IMR-90 (cell line): ENCODE measurements at regions not wholly inside any gene's neighbourhood (a gene's known extent, or its start where the extent isn't known, plus 50 kb on each side); places are given as distances from the start of the nearest gene placed in this dataset.
A peak's percentile ranks its signal among the peaks of the same experiment; 100 is the strongest.

ENCODE experiments used
- ATAC-seq: fragments of 200-7000 bp; cut with Tn5 transposase; 2 replicates; pipeline ENCODE4 v1.9.1; 2020; ENCODE audit warnings: low read depth, mild to moderate bottlenecking, moderate library complexity
- BruUV-seq: library from RNA; stranded (reverse); fragments of 400-500 nt; replicated peaks from 2 replicates; lab custom pipeline; 2021; lab: Mats Ljungman, UMichigan
- CTCF ChIA-PET: fragments of 300-600 bp; formaldehyde crosslinking; extraction: SDS; loops from one replicate; lab custom pipeline; 2021; ENCODE audit warnings: antibody characterized with exemption; lab: Yijun Ruan, JAX
- POLR2A ChIA-PET: fragments of 300-600 bp; sonication (Branson Sonifier 250); formaldehyde crosslinking; loops from one replicate; lab custom pipeline; 2022; ENCODE audit warnings: antibody characterized with exemption; ENCODE audit not compliant: unreplicated experiment; lab: Charles Lee
- DNase-seq: peaks from one replicate; pipeline ENCODE4 v3.0.0; 2013
- H2AFZ ChIP-seq: replicated peaks from 2 replicates; pipeline ENCODE3; 2013; ENCODE audit warnings: low read length, mild to moderate bottlenecking; ENCODE audit not compliant: poor library complexity
- H2AK5ac ChIP-seq: 2 replicates; pipeline ENCODE4 v1.6.1; 2013; ENCODE audit warnings: low read depth, low read length, inconsistent platforms
- H2AK9ac ChIP-seq: replicated peaks from 2 replicates; pipeline ENCODE3; 2013; ENCODE audit warnings: mild to moderate bottlenecking, low read depth, low read length, moderate library complexity; ENCODE audit not compliant: poor library complexity
- H2BK120ac ChIP-seq: 2 replicates; pipeline ENCODE4 v1.6.1; 2013; ENCODE audit warnings: low read depth, low read length, inconsistent platforms
- H2BK15ac ChIP-seq: 3 replicates; pipeline ENCODE4 v1.6.1; 2013; ENCODE audit warnings: low read depth, low read length, inconsistent platforms
- H2BK20ac ChIP-seq: 2 replicates; pipeline ENCODE4 v1.6.1; 2013; ENCODE audit warnings: low read depth, mild to moderate bottlenecking, inconsistent platforms, low read length, moderate library complexity
- H2BK5ac ChIP-seq: 2 replicates; pipeline ENCODE4 v1.6.1; 2013; ENCODE audit warnings: mild to moderate bottlenecking, low read depth, low read length, inconsistent platforms; ENCODE audit not compliant: poor library complexity, severe bottlenecking
- H3K14ac ChIP-seq: replicated peaks from 2 replicates; pipeline ENCODE4 v1.6.1; 2013; ENCODE audit warnings: low read depth, low read length, inconsistent platforms
- H3K18ac ChIP-seq: 2 replicates; pipeline ENCODE4 v1.6.1; 2013; ENCODE audit warnings: low read depth, low read length, control low read depth
- H3K23ac ChIP-seq: 2 replicates; pipeline ENCODE4 v1.6.1; 2013; ENCODE audit warnings: low read depth, low read length, inconsistent platforms
- H3K27ac ChIP-seq: 2 replicates; pipeline ENCODE4 v1.5.1; 2013; ENCODE audit warnings: mild to moderate bottlenecking, control low read depth, low read length; ENCODE audit not compliant: insufficient read depth
- H3K27me3 ChIP-seq: 2 replicates; pipeline ENCODE4 v1.6.1; 2013; ENCODE audit warnings: low read length; ENCODE audit not compliant: control insufficient read depth, insufficient read depth
- H3K36me3 ChIP-seq: 2 replicates; pipeline ENCODE4 v1.6.1; 2013; ENCODE audit warnings: low read length, mixed read lengths; ENCODE audit not compliant: control insufficient read depth, insufficient read depth
- H3K4ac ChIP-seq: 2 replicates; pipeline ENCODE4 v1.6.1; 2013; ENCODE audit warnings: low read depth, low read length, inconsistent platforms
- H3K4me1 ChIP-seq: 2 replicates; pipeline ENCODE4 v1.6.1; 2013; ENCODE audit warnings: low read length, mixed read lengths; ENCODE audit not compliant: control insufficient read depth, insufficient read depth
- H3K4me2 ChIP-seq: 2 replicates; pipeline ENCODE4 v1.6.1; 2013; ENCODE audit warnings: low read depth, mild to moderate bottlenecking, control low read depth, low read length, moderate library complexity
- H3K4me3 ChIP-seq: 2 replicates; pipeline ENCODE4 v1.5.1; 2013; ENCODE audit warnings: low read depth, mild to moderate bottlenecking, control low read depth, low read length, moderate library complexity; ENCODE audit not compliant: insufficient read depth
- H3K56ac ChIP-seq: 2 replicates; pipeline ENCODE4 v1.6.1; 2013; ENCODE audit warnings: low read length, inconsistent platforms; ENCODE audit not compliant: insufficient read depth; ENCODE audit errors: extremely low read depth
- H3K79me1 ChIP-seq, 2 experiments: 2 replicates each; pipeline ENCODE4 v1.6.1; 2013; ENCODE audit warnings: low read length in 2 of 2, inconsistent platforms in 1 of 2, low read depth in 1 of 2
- H3K9ac ChIP-seq: 2 replicates; pipeline ENCODE4 v1.6.1; 2013; ENCODE audit warnings: low read depth, low read length, control low read depth
- H3K9me1 ChIP-seq: 2 replicates; pipeline ENCODE4 v1.6.1; 2013; ENCODE audit warnings: low read length, inconsistent platforms; ENCODE audit not compliant: insufficient read depth
- H3K9me3 ChIP-seq: 2 replicates; pipeline ENCODE4 v1.6.1; 2013; ENCODE audit warnings: low read length; ENCODE audit not compliant: control insufficient read depth, insufficient read depth
- H4K20me1 ChIP-seq: 2 replicates; pipeline ENCODE4 v1.6.1; 2013; ENCODE audit warnings: low read length, inconsistent platforms; ENCODE audit not compliant: insufficient read depth
- H4K5ac ChIP-seq: 2 replicates; pipeline ENCODE4 v1.6.1; 2013; ENCODE audit warnings: mild to moderate bottlenecking, low read depth, low read length, control low read depth
- H4K8ac ChIP-seq, 2 experiments: 2 replicates each; pipeline ENCODE4 v1.6.1; 2013; ENCODE audit warnings: low read depth in 2 of 2, low read length in 2 of 2, control low read depth in 1 of 2, inconsistent platforms in 1 of 2
- H4K91ac ChIP-seq: 2 replicates; pipeline ENCODE4 v1.6.1; 2013; ENCODE audit warnings: low read depth, low read length, inconsistent platforms; ENCODE audit not compliant: insufficient read depth
- BHLHE40 ChIP-seq: fragments of 150-350 bp; IDR thresholded peaks from 2 replicates; pipeline ENCODE4 v1.6.1; 2016; ENCODE audit warnings: mild to moderate bottlenecking, low read depth, low read length
- CEBPB ChIP-seq: IDR thresholded peaks from 2 replicates; pipeline ENCODE4 v1.6.1; 2012; ENCODE audit warnings: low read depth, low read length, improper control_type of control experiment
- CHD1 ChIP-seq: IDR thresholded peaks from 2 replicates; pipeline ENCODE4 v1.6.1; 2012; ENCODE audit warnings: low read depth, low read length, improper control_type of control experiment
- CTCF ChIP-seq: conservative IDR thresholded peaks from 2 replicates; pipeline ENCODE4 v1.5.1; 2012; ENCODE audit warnings: mild to moderate bottlenecking, low read depth, low read length, improper control_type of control experiment
- ELK1 ChIP-seq: fragments of 150-350 bp; IDR thresholded peaks from 2 replicates; pipeline ENCODE4 v1.6.1; 2016; ENCODE audit warnings: low read depth, mild to moderate bottlenecking, low read length, moderate library complexity, borderline replicate concordance
- FOS ChIP-seq: fragments of 150-350 bp; IDR thresholded peaks from 2 replicates; pipeline ENCODE4 v1.6.1; 2016; ENCODE audit warnings: low read depth, low read length
- MAFK ChIP-seq: IDR thresholded peaks from 2 replicates; pipeline ENCODE4 v1.6.1; 2012; ENCODE audit warnings: low read depth, low read length, improper control_type of control experiment
- MAZ ChIP-seq: IDR thresholded peaks from 2 replicates; pipeline ENCODE4 v1.6.1; 2012; ENCODE audit warnings: low read depth, mild to moderate bottlenecking, low read length, improper control_type of control experiment, moderate library complexity, borderline replicate concordance
- MXI1 ChIP-seq: IDR thresholded peaks from 2 replicates; pipeline ENCODE4 v1.6.1; 2012; ENCODE audit warnings: low read depth, mild to moderate bottlenecking, low read length, moderate library complexity, borderline replicate concordance
- NFE2L2 ChIP-seq: fragments of 150-350 bp; IDR thresholded peaks from 2 replicates; pipeline ENCODE4 v1.6.1; 2016; ENCODE audit warnings: low read depth, mild to moderate bottlenecking, low read length
- POLR2A ChIP-seq: IDR thresholded peaks from 2 replicates; pipeline ENCODE4 v1.6.1; 2012; ENCODE audit warnings: mild to moderate bottlenecking, low read depth, low read length
- RAD21 ChIP-seq: IDR thresholded peaks from 2 replicates; pipeline ENCODE4 v1.6.1; 2012; ENCODE audit warnings: low read length, improper control_type of control experiment
- RCOR1 ChIP-seq: IDR thresholded peaks from 2 replicates; pipeline ENCODE4 v1.6.1; 2012; ENCODE audit warnings: mild to moderate bottlenecking, low read length, improper control_type of control experiment; ENCODE audit not compliant: insufficient replicate concordance
- SMC3 ChIP-seq: fragments of 150-350 bp; IDR thresholded peaks from 2 replicates; pipeline ENCODE4 v1.6.1; 2016; ENCODE audit warnings: low read depth, mild to moderate bottlenecking, antibody characterized with exemption, low read length, moderate library complexity
- USF2 ChIP-seq: fragments of 150-350 bp; IDR thresholded peaks from 2 replicates; pipeline ENCODE4 v1.6.1; 2017; ENCODE audit warnings: mild to moderate bottlenecking, antibody characterized with exemption, low read length, low read depth
- WGBS, 2 experiments: methylation state at CpG; one replicate each; pipeline versions ENCODE4 v1.1.5 to v1.1.7; 2013; ENCODE audit warnings: missing lambda C conversion rate in 2 of 2; ENCODE audit not compliant: insufficient read length in 1 of 2; ENCODE audit errors: extremely low coverage in 2 of 2; 5-methylcytosine and 5-hydroxymethylcytosine counted together
- dilution Hi-C: fragments of 300-500 bp; cut with HindIII; formaldehyde crosslinking; loops from one replicate; pipeline ENCODE4 v1.14.3; 2018; ENCODE audit warnings: low sequenced_read_pairs; ENCODE audit not compliant: unreplicated experiment
- in situ Hi-C: fragments of 300-500 bp; cut with MboI; formaldehyde crosslinking; loops from 3 replicates; pipeline ENCODE4 v1.14.3; 2019; ENCODE audit warnings: low sequenced_read_pairs, inconsistent platforms, mixed read lengths
- intact Hi-C: fragments of 100-400 bp; cut with micrococcal nuclease; formaldehyde crosslinking; loops from 2 replicates; pipeline ENCODE4 v1.10.0; 2022

DNA sequence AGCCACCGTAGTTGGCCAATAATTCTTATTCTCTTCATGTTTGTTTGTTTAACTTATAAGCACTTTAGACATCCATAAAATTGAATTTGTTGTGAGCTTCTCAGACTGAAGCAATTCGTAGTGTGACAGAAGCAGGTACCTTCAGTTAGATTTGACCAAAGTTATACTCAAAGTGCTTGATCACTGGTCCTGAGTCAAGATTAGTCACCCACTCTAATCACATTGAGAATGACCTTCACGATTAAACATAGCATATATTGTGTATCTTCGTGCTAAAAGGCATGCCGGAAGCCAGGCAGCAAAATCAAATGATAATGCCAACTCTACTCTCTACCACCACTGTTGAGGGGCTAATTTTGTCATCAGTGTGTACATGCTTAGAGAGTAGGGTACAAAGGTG is 763.7 kb upstream of the MBL2 start:
- in situ Hi-C loops = no loop called here
- Histone ChIP-seq H3K27me3 (no peaks in the 10 kb centered on the region), H2BK15ac (no peak overlapping the region), H3K4me2 (no peak overlapping the region), H3K23ac (no peak overlapping the region), H3K56ac (no peak overlapping the region), H2BK120ac (no peak overlapping the region), H3K14ac (no peak overlapping the region), H3K9ac (no peak overlapping the region), H4K91ac (no peak overlapping the region), H4K5ac (no peak overlapping the region), H3K27ac (no peak overlapping the region), H3K36me3 (no peaks in the 10 kb centered on the region), H3K18ac (no peak overlapping the region), H2AK5ac (no peak overlapping the region), H2BK20ac (no peak overlapping the region), H4K8ac (no peak overlapping the region), H4K20me1 (no peaks in the 10 kb centered on the region), H3K4me1 (no peaks in the 10 kb centered on the region), H3K9me3 (no peaks in the 10 kb centered on the region), H2AFZ (no peak overlapping the region), H2AK9ac (no peak overlapping the region), H3K4me3 (no peak overlapping the region), H2BK5ac (no peak overlapping the region), H3K79me1 (no peaks in the 10 kb centered on the region), H3K9me1 (no peaks in the 10 kb centered on the region), H3K4ac (no peak overlapping the region)
- TF ChIP-seq CTCF = no peak
- TF ChIP-seq BHLHE40 = no peak
- TF ChIP-seq RCOR1 = no peak
- TF ChIP-seq CHD1 = no peak
- TF ChIP-seq CEBPB = no peak
- no peak for TF ChIP-seq FOS
- TF ChIP-seq RAD21 = no peak
- no peak for TF ChIP-seq SMC3
- no peak for TF ChIP-seq NFE2L2
- no peak for TF ChIP-seq POLR2A
- TF ChIP-seq MXI1 = no peak
- no peak for TF ChIP-seq MAFK
- TF ChIP-seq USF2 = no peak
- no peak for TF ChIP-seq MAZ
- TF ChIP-seq ELK1 = no peak
- intact Hi-C loops = no loop called here
- dilution Hi-C loops = no loop called here
- BruUV-seq = no TSS peak
- ChIA-PET CTCF (no interaction called here), POLR2A (no interaction called here)
- WGBS, 2 experiments = no CpG with 5 or more reads among the region's 5 CpGs
- no peak for ATAC-seq
- DNase-seq = peak; percentile 0
